OCI-M2 (cell line): ENCODE measurements at regions not wholly inside any gene's neighbourhood (a gene's known extent, or its start where the extent isn't known, plus 50 kb on each side); places are given as distances from the start of the nearest gene placed in this dataset.

Experiments
- DNase-seq: peaks from one replicate; lab custom pipeline; 2025; ENCODE audit not compliant: unreplicated experiment; lab: John Stamatoyannopoulos, UW

DNA sequence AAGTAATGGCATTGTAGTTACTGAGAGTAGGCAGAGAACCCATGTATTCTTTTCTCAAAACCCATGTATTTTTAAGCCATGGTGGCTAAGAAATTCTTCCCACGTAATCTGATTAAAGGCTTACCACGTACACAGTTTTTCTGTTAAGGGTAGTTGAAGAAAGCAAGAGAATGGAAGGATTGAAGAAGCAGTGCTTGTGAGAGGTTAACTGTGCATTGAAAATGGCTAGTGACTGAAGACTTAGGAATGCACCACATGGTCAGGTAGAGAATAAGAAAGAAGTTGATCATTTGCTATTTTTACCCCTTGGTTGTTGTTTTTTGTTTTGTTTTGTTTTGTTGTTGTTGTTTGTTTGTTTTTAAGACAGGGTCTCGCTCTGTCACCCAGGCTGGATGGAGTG lies 178.9 kb upstream of the SNX7 start:
- DNase-seq = no peak

GRCh38 chr1:98480271-98480670 lies 181.2 kb upstream of the SNX7 start:
- DNase-seq = no peak

DNA sequence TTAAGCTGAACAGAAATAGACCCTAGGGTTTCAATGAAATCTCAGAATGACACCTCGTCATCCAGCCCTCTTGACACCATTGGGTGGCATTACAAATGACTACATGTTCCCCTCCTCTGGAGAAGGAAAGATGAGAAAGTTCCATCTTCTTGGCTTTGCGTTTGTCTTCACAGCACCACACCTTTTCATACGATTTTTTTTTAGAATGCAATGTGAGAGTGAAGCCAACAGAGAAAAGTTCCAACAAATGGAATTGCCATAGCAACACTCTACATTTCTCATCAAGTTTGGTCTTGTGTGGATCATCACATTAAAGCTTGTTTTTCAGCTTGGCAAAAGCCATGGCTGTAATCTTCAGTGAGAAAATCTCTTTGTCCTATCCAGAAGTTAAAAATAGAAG lies 183.4 kb upstream of the SNX7 start:
- no peak for DNase-seq

DNA sequence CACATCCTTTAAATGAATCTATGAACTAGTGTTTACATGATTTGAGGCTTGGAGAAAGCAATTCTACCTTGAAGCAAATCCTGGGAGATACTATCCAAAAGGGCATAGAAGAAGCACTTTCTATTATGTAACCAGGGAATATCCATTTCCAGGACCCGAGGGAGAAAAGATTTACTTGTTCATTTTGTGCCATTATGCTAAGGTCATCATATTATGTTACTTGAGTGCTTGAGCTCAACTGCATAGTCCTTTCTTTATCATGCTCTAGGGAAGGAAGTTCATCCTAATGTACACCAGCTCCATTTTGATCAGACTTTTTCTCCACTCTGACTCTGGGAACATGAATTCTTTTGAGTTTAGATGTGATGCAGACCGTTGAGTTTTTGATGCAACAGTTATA lies 188.6 kb upstream of the SNX7 start:
- no peak for DNase-seq

- DNase-seq = no peak
Measured at GRCh38 chr1:98471633-98472032, 189.9 kb upstream of the SNX7 start.

DNA sequence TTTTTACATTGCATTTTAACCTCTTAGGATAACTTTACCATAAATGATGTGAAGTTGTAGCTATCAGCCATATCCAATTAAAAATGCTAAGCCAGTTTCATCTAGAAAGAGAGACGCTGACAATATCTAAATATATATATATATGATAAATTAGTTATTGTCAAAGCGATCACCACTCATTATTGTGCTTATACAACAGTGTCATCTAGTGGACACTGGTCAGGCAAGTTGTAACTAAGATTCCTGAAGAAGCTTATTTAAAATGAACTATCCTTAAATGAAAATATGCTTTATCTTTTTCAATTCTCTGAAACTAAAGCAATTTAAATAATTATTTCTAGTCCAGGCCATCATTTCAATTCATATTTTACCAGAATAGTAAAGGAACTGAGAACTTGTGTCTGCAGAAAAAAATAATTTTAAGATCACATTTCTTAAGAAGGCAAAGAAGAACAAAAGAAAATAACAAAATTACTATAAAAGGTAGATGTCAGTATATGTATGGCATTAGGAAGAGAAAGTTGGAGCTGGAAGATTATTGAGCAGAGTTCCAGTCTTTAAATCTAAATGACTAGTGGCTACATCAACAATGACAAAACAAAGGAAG lies 193.3 kb upstream of the SNX7 start:
- DNase-seq = no peak

- no peak for DNase-seq
Measured at GRCh38 chr1:98467586-98467985, 193.9 kb upstream of the SNX7 start.

DNA sequence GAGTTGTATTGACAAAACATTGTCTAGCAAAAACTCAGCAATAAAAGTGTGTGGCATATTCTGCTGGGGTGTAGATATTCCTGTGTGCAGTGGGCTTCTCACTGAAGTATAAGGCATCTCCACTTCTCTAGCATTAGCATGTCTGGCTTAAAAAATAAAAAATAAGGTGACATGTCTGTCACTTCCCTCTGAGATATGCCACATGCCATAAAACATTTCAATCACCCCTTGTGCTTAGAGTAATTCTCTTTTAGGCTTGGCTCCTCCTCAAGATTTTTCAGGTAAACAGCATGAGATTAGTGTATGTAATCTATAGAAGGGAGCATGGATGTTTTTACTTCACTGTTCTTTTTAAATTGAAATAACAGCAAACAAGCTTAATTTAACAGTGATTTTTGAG lies 194.4 kb upstream of the SNX7 start:
- no peak for DNase-seq

DNA sequence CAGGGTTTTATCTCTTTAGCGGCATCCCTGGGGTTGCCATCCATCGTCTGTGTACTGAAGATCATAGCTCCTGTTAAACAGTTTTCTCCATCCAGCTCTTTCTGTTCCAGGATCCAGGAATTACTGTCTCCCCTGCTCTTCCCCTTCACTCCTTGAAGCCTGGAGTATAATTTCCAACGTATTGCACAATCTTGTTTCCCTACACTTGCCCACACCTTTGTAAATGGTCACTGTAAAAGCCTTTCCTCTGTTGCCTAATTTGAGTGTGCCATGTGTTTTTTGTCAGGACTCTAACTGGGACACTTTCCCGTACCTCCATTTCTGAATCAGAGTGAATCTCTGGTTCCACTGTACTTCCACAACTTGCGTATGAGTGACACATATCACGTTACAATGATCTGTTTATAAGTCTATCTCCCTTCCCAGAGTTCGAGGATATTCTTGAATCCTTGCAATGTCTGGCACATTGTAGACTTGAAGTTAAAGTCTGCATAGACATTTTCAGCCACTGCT lies 199.6 kb upstream of the SNX7 start:
- no peak for DNase-seq

DNA sequence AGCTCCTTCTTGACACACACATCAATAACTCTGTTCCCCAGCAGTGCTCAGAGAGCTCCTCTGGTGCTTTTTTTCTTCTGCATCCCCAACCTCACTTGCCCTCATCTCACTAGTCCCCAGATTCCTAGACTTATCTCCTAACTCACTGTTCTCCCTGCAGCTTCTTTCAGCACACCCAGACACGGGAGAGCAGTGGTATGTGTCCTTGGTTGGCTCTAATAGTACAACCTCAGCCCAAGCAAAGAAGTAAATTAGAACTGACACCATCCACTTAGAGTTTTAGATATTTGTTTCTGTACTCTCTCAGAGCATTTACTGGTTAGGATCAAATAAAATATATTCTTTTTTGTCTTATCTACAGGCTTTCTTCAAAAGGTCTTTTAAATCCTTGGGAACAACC lies 201.4 kb upstream of the SNX7 start:
- no peak for DNase-seq

GRCh38 chr1:98459486-98459870 lies 202.0 kb upstream of the SNX7 start:
- no peak for DNase-seq

GRCh38 chr1:98458511-98459485 lies 202.7 kb upstream of the SNX7 start:
- no peak for DNase-seq

GRCh38 chr1:98457248-98457647 lies 204.3 kb upstream of the SNX7 start:
- DNase-seq = no peak

GRCh38 chr1:98454666-98455065 lies 206.9 kb upstream of the SNX7 start:
- DNase-seq = no peak

DNA sequence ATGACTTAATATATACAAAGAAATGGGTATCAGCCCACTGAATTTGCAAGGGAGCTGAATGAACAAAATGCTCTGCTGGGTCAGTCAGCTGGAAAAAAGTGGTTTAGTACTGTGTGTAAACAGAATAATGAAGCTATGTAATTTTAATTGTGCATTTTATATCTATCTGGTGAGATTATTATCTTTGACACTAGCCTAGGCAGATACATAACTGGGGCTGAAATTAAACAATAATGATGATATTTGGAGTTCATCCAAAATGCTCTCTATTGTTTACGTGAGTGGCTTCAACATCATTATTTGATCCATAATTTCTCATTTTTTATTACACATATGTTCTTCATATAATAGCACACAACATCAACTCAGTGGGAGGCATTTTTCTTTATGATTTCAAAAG lies 208.5 kb upstream of the SNX7 start:
- DNase-seq = no peak

DNA sequence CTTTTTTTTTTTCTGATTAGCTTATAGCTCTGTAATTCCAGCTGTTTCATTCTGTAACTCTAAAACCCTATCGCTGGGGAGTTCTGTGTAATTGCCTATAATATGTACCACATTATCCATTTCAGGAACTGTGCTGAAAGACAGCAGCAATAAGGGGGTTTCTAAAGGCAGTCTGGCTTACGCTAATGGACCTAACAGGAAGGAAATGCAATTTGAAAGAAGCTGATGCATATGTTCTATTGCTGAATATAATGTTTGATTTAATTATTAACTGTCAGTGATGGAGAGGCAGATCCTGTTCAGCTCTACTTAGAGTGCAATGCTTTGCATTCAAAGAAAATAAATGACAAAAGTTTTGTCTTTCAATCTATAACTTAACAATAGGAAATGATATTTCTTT lies 209.4 kb upstream of the SNX7 start:
- no peak for DNase-seq

DNA sequence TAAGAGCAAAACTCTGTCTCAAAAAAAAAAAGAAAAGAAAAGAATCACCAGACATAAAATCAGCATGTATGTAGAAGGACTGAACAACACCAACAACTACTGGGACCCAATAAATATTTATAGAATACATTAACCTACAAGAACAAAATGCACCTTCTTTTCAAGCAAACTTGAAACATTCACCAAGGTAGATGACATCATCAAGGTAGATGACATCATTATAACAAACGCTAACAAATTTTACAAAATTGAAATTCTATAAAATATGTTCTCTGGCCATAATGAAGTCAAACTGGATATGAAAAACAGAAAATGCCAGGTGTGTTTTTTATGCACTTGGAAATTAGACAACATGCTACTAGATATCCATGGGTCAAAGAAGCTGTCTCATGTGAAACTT lies 220.2 kb upstream of the SNX7 start:
- no peak for DNase-seq

DNA sequence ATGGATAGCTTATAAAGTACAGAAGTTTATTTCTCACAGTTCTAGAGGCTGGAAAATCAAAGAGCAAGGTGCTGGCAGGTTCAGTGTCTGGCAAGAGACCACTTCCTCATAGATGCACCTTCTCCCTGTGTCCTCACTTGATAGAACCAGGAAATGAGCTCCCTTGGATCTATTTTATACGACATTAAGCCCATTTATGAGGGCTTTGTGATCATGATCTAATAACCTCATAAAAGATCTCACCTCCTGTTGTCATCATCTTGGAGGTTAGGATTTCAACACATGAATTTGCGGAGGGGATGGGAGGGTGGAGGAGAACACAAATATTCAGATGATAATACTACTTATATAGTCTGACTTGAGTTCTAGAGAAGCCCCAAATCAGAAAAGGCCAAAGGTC lies 222.1 kb upstream of the SNX7 start:
- no peak for DNase-seq

DNA sequence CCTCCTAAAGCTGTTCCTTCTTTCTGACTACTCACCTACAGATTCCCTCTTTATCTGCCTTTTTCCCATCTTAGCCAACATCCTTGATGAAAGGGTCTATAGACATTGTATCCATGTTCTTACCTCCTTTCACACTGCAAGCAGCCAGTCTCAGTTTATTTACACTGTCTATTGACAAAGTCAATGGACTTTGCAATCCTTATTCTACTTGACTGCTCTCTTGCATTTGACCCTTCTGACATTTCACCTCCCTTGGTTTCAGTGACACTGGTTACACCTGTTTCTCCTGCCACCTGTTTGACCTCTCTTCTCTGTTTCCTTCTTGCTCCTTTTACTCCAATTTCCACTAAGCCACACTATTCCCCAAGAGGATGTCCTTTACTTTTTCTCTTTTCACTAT lies 224.0 kb upstream of the SNX7 start:
- no peak for DNase-seq

GRCh38 chr1:98437011-98437410 lies 224.5 kb upstream of the SNX7 start:
- DNase-seq = no peak

DNA sequence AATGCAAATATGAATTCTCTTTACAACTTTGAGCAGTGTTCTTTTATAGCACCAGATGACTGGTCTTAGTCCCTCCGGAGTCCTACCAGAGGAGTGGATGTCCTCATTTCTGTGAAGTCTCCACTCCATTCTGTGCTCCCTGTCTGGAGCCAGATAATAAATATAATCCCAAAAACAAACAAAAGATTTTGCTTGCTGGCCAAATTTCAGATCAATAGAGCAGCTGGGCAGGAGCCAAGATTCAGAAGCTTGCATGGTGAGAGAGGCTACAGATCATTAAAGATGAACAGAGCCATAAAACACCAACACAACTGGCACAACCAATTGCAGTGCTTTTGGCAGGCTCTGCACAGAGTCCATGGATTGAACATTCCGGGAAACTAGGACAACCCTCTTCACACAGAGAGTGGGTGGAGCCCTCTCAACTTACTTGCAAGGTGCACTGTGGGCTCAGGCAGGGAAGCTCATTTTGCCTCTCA lies 231.5 kb upstream of the SNX7 start:
- no peak for DNase-seq

GRCh38 chr1:98428864-98429263 lies 232.7 kb upstream of the SNX7 start:
- no peak for DNase-seq
